ENCODE measurements at regions not wholly inside any gene's neighbourhood (a gene's known extent, or its start where the extent isn't known, plus 50 kb on each side); places are given as distances from the start of the nearest gene placed in this dataset.

GRCh38 chr5:169410996-169411783 is 110.3 kb upstream of the SLIT3 start:
- TF ChIP-seq TEAD4 (CRISPR knock-in tag; IDR thresholded peaks at IDR 0.05): no peak
- no peak for TF ChIP-seq CREB1 (CRISPR knock-in tag; IDR thresholded peaks at IDR 0.05)
- no peak for TF ChIP-seq GTF2I (CRISPR knock-in tag; conservative IDR thresholded peaks at IDR 0.05)
- TF ChIP-seq CTCF (IDR thresholded peaks at IDR 0.05): no peak
- TF ChIP-seq ATF3 (CRISPR knock-in tag; conservative IDR thresholded peaks at IDR 0.05): no peak
- TF ChIP-seq GABPB1 (CRISPR knock-in tag; IDR thresholded peaks at IDR 0.05): no peak
- no peak for TF ChIP-seq USF2 (CRISPR knock-in tag; IDR thresholded peaks at IDR 0.05)
- no peak for TF ChIP-seq SP1 (CRISPR knock-in tag; conservative IDR thresholded peaks at IDR 0.05)
- no peak for TF ChIP-seq E2F4 (CRISPR knock-in tag; IDR thresholded peaks at IDR 0.05; ENCODE audit: borderline replicate concordance, low read depth)
- no peak for TF ChIP-seq CDX4 (CRISPR knock-in tag; IDR thresholded peaks at IDR 0.05; ENCODE audit: borderline replicate concordance)
- no peak for TF ChIP-seq ZNF423 (CRISPR knock-in tag; IDR thresholded peaks at IDR 0.05)
- TF ChIP-seq TP53 (CRISPR knock-in tag; IDR thresholded peaks at IDR 0.05): no peak

Data from WTC11 (cell line).